ENCODE measurements at regions not wholly inside any gene's neighbourhood (a gene's known extent, or its start where the extent isn't known, plus 50 kb on each side); places are given as distances from the start of the nearest gene placed in this dataset.

DNA sequence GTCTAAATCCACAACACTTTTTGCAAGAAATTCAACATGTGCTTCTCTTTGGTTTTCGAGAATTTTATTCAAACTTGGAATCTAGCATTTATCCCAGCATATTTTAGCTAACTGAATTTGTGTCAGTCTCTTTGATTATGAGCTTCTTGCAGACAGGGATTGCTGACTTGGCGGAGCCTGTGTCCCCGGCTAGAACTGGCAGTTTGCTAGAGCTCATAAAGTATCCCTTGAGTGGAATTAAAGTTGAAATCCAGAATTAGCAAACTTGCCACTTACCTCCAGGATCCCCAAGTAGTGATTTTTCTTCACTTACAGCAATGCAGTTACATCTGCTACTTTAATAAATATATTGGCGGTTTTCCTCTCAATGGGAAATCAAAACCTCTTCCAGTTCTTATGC, 306.9 kb downstream of the AACS start:
- TF ChIP-seq, protein P1, sequence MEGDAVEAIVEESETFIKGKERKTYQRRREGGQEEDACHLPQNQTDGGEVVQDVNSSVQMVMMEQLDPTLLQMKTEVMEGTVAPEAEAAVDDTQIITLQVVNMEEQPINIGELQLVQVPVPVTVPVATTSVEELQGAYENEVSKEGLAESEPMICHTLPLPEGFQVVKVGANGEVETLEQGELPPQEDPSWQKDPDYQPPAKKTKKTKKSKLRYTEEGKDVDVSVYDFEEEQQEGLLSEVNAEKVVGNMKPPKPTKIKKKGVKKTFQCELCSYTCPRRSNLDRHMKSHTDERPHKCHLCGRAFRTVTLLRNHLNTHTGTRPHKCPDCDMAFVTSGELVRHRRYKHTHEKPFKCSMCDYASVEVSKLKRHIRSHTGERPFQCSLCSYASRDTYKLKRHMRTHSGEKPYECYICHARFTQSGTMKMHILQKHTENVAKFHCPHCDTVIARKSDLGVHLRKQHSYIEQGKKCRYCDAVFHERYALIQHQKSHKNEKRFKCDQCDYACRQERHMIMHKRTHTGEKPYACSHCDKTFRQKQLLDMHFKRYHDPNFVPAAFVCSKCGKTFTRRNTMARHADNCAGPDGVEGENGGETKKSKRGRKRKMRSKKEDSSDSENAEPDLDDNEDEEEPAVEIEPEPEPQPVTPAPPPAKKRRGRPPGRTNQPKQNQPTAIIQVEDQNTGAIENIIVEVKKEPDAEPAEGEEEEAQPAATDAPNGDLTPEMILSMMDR (IDR thresholded peaks at IDR 0.05 in 8 of 11, conservative IDR thresholded peaks at IDR 0.05 in 3 of 11), result no peak
- TF ChIP-seq POLR2A (IDR thresholded peaks at IDR 0.05), result no peak
